PC-9 (cell line): ENCODE measurements at regions not wholly inside any gene's neighbourhood (a gene's known extent, or its start where the extent isn't known, plus 50 kb on each side); places are given as distances from the start of the nearest gene placed in this dataset.

Source experiments
- BruUV-seq: library from RNA; stranded (reverse); fragments of 400-500 nt; replicated peaks from 2 replicates; lab custom pipeline; 2021; lab: Mats Ljungman, UMichigan
- CTCF ChIA-PET: fragments of 300-600 bp; sonication (Branson Sonifier 250); formaldehyde crosslinking; loops from one replicate; lab custom pipeline; 2022; ENCODE audit warnings: antibody characterized with exemption; lab: Charles Lee
- POLR2A ChIA-PET: fragments of 300-600 bp; sonication (Branson Sonifier 250); formaldehyde crosslinking; loops from one replicate; lab custom pipeline; 2022; ENCODE audit warnings: antibody characterized with exemption; ENCODE audit not compliant: unreplicated experiment; lab: Charles Lee
- DNase-seq, 2 experiments: peaks; one replicate each; pipeline versions ENCODE4 v3.0.0 to v3.0.0-alpha.2; 2015 to 2022; ENCODE audit warnings: mixed read lengths in 1 of 2
- H2AFZ ChIP-seq: fragments of 200-600 bp; sonication (generic); 2 replicates; pipeline ENCODE4 v1.8.1; 2017; ENCODE audit warnings: antibody characterized with exemption
- H3F3A ChIP-seq: fragments of 200-600 bp; sonication (generic); 2 replicates; pipeline ENCODE4 v1.8.1; 2017; ENCODE audit warnings: antibody characterized with exemption, mild to moderate bottlenecking, low read depth; ENCODE audit not compliant: insufficient read depth
- H3K27ac ChIP-seq: fragments of 200-600 bp; sonication (generic); 2 replicates; pipeline ENCODE4 v1.6.1; 2016; ENCODE audit warnings: mixed run types
- H3K27me3 ChIP-seq: fragments of 200-600 bp; sonication (generic); 2 replicates; pipeline ENCODE4 v1.6.1; 2016; ENCODE audit warnings: low read depth, mixed run types; ENCODE audit not compliant: insufficient read depth
- H3K36me3 ChIP-seq: fragments of 200-600 bp; sonication (generic); 2 replicates; pipeline ENCODE4 v1.6.1; 2016; ENCODE audit warnings: low read depth, mixed run types
- H3K4me1 ChIP-seq: fragments of 200-600 bp; sonication (generic); replicated peaks from 2 replicates; pipeline ENCODE4 v1.6.1; 2016; ENCODE audit warnings: mixed run types; ENCODE audit not compliant: insufficient read depth
- H3K4me2 ChIP-seq: fragments of 200-600 bp; sonication (generic); 2 replicates; pipeline ENCODE4 v1.6.1; 2017; ENCODE audit warnings: mixed run types
- H3K4me3 ChIP-seq: fragments of 200-600 bp; sonication (generic); 2 replicates; pipeline ENCODE4 v1.6.1; 2016; ENCODE audit warnings: mixed run types
- H3K79me2 ChIP-seq: fragments of 200-600 bp; sonication (generic); 2 replicates; pipeline ENCODE4 v1.6.1; 2017; ENCODE audit warnings: low read depth, mixed run types
- H3K9me2 ChIP-seq: fragments of 200-600 bp; sonication (generic); 2 replicates; pipeline ENCODE4 v1.8.1; 2017; ENCODE audit warnings: mild to moderate bottlenecking; ENCODE audit not compliant: insufficient read depth
- H3K9me3 ChIP-seq: fragments of 200-600 bp; sonication (generic); 2 replicates; pipeline ENCODE4 v1.8.1; 2016; ENCODE audit warnings: low read depth; ENCODE audit not compliant: insufficient read depth
- H4K20me1 ChIP-seq: fragments of 200-600 bp; sonication (generic); 2 replicates; pipeline ENCODE4 v1.8.1; 2017; ENCODE audit not compliant: insufficient read depth
- EZH2 ChIP-seq: fragments of 200-600 bp; sonication (generic); IDR thresholded peaks from 2 replicates; pipeline ENCODE4 v1.8.0; 2017; ENCODE audit warnings: antibody characterized with exemption, low read depth
- intact Hi-C: fragments of 100-400 bp; cut with micrococcal nuclease; formaldehyde crosslinking; loops from one replicate; pipeline ENCODE4 v1.10.0; 2022; ENCODE audit not compliant: unreplicated experiment
- TF ChIP-seq, protein P1 (sequence below): fragments of 200-600 bp; sonication (generic); conservative IDR thresholded peaks from 2 replicates; pipeline ENCODE4 v1.6.1; 2017; ENCODE audit warnings: mixed run types, antibody characterized with exemption, mild to moderate bottlenecking, moderate library complexity

DNA sequence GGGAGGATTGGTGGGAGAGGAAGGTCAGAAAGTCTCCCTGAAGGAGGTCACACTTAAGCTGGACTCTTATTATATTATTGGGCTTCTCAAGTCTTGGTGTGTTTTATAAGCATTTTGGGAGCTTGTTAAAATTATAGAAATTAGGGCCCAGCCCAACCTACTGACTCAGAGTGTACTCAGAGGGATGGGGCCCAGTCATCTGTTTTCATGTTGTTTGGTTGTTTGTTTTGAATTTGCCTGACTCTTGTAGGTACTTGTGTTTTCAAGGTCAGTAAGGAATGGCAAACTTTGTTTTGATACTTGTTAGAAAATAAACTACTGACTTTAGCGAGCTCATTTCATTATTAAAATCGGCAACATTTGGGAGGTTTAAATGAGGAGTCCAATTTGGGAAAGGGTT is 152.0 kb downstream of the INSIG2 start:
- CTCF ChIA-PET: no interaction called here
- no TSS peak for BruUV-seq
- Histone ChIP-seq H3F3A (peaks cover 18% of the 10 kb centered on the region), H3K9me3 (0 out of 2 replicates have a peak, but pooled peaks cover 3% of the 10 kb centered on the region), H2AFZ (no peak overlapping the region), H3K79me2 (no peaks in the 10 kb centered on the region), H3K4me2 (peak overlapping the region; percentile 3; the same call in 1 of the 2 replicates), H3K4me1 (peaks cover 41% of the 10 kb centered on the region), H4K20me1 (no peaks in the 10 kb centered on the region), H3K36me3 (no peaks in the 10 kb centered on the region), H3K9me2 (no peaks in the 10 kb centered on the region), H3K27ac (no peak overlapping the region), H3K4me3 (no peak overlapping the region), H3K27me3 (no peaks in the 10 kb centered on the region)
- POLR2A ChIA-PET: interaction anchor here (0.9 kb wide), 1 partner anchor 383 kb away, joined by 5 read pairs; no protein-coding TSS in a partner anchor
- TF ChIP-seq, protein P1, sequence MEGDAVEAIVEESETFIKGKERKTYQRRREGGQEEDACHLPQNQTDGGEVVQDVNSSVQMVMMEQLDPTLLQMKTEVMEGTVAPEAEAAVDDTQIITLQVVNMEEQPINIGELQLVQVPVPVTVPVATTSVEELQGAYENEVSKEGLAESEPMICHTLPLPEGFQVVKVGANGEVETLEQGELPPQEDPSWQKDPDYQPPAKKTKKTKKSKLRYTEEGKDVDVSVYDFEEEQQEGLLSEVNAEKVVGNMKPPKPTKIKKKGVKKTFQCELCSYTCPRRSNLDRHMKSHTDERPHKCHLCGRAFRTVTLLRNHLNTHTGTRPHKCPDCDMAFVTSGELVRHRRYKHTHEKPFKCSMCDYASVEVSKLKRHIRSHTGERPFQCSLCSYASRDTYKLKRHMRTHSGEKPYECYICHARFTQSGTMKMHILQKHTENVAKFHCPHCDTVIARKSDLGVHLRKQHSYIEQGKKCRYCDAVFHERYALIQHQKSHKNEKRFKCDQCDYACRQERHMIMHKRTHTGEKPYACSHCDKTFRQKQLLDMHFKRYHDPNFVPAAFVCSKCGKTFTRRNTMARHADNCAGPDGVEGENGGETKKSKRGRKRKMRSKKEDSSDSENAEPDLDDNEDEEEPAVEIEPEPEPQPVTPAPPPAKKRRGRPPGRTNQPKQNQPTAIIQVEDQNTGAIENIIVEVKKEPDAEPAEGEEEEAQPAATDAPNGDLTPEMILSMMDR: no peak
- no peak for TF ChIP-seq EZH2
- DNase-seq: no peak
- intact Hi-C loops: no loop called here

DNA sequence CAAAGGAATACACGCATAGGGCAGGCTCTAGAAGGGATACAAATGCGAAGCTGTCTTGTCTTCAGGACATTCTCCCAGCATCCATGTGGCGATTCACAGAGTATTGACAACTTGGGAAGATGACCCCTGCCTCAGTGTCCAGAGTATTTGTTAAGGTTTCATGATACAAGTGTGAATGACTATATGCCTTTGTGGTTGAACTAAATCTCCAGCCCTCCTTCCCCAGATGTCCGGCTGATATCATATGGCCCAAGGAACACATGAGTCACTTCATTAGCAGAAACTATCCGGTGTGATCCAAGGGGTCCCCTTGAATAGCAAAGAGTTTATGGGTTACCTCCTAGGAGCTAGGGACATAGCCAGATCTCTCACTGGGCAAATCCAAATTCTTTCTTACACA is 151.0 kb downstream of the INSIG2 start:
- Histone ChIP-seq H3K9me3 (0 out of 2 replicates have a peak, but pooled peaks cover 3% of the 10 kb centered on the region), H3K4me2 (no peak overlapping the region), H3K27ac (no peak overlapping the region), H4K20me1 (no peaks in the 10 kb centered on the region), H3F3A (peaks cover 18% of the 10 kb centered on the region), H3K4me1 (peaks cover 41% of the 10 kb centered on the region), H2AFZ (no peak overlapping the region), H3K79me2 (no peaks in the 10 kb centered on the region), H3K36me3 (no peaks in the 10 kb centered on the region), H3K27me3 (no peaks in the 10 kb centered on the region), H3K4me3 (no peak overlapping the region), H3K9me2 (no peaks in the 10 kb centered on the region)
- BruUV-seq: no TSS peak
- ChIA-PET POLR2A (no interaction called here), CTCF (no interaction called here)
- DNase-seq: no peak
- TF ChIP-seq, protein P1: no peak
- TF ChIP-seq EZH2: no peak
- intact Hi-C loops: no loop called here

DNA sequence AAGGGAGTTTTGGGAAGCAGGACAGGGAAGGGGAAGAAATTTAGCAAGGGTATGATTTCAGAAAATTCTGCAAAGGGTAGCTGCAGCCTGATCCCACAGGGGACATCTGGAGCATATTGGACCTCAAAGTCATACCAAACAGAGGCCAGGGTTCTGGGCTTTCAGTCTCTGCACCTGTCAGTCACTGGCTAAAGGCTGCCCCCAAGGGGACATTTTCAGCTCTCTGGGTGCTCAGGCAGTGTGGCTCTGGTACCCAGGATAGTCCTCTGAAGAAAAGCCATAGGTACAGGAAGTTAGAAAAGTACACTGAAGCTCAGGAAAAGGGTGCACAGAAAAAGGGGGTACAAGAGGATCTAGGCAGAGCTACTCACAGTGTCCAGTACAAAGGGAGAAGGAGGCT is 149.2 kb downstream of the INSIG2 start:
- ChIA-PET CTCF (no interaction called here), POLR2A (interaction anchor here (0.7 kb wide), 1 partner anchor 122 kb away, joined by 3 read pairs; no protein-coding TSS in a partner anchor)
- H3K27me3 ChIP-seq: no peaks in the 10 kb centered on the region
- BruUV-seq: no TSS peak
- no peaks in the 10 kb centered on the region for H3K79me2 ChIP-seq
- H4K20me1 ChIP-seq: no peaks in the 10 kb centered on the region
- no peak overlapping the region for H3K4me2 ChIP-seq
- no peak overlapping the region for H3K4me3 ChIP-seq
- DNase-seq: no peak
- H2AFZ ChIP-seq: no peak overlapping the region
- H3K27ac ChIP-seq: no peak overlapping the region
- H3K9me3 ChIP-seq: 0 out of 2 replicates have a peak, but pooled peaks cover 3% of the 10 kb centered on the region
- no peaks in the 10 kb centered on the region for H3K36me3 ChIP-seq
- intact Hi-C loops: no loop called here
- TF ChIP-seq EZH2: no peak
- TF ChIP-seq, protein P1: no peak
- H3K9me2 ChIP-seq: no peaks in the 10 kb centered on the region
- H3F3A ChIP-seq: peaks cover 11% of the 10 kb centered on the region
- peaks cover 29% of the 10 kb centered on the region for H3K4me1 ChIP-seq
